Duodenal mucosa (tissue), 2 donors: ENCODE measurements at regions not wholly inside any gene's neighbourhood (a gene's known extent, or its start where the extent isn't known, plus 50 kb on each side); places are given as distances from the start of the nearest gene placed in this dataset.

ENCODE experiments used
- H3K27ac ChIP-seq: one replicate; pipeline ENCODE4 v1.7.0; 2013; ENCODE audit warnings: low read depth, low read length
- H3K27me3 ChIP-seq, 2 donors: one replicate each; pipeline ENCODE4 v1.7.0; 2013; ENCODE audit warnings: low read length in 2 of 2, control low read depth in 1 of 2; ENCODE audit not compliant: insufficient read depth in 2 of 2, control insufficient read depth in 1 of 2
- H3K36me3 ChIP-seq, 2 donors: one replicate each; pipeline ENCODE4 v1.7.0; 2013; ENCODE audit warnings: low read length in 2 of 2, control low read depth in 1 of 2; ENCODE audit not compliant: insufficient read depth in 2 of 2, control insufficient read depth in 1 of 2
- H3K4me1 ChIP-seq, 2 donors: one replicate each; pipeline ENCODE4 v1.7.0; 2013; ENCODE audit warnings: low read length in 2 of 2, control low read depth in 1 of 2; ENCODE audit not compliant: insufficient read depth in 2 of 2, control insufficient read depth in 1 of 2
- H3K4me3 ChIP-seq, 2 donors: one replicate each; pipeline ENCODE4 v1.7.0; 2013; ENCODE audit warnings: low read length in 2 of 2, low read depth in 1 of 2
- H3K9ac ChIP-seq, 2 donors: one replicate each; pipeline ENCODE4 v1.7.0; 2013; ENCODE audit warnings: low read length in 2 of 2, low read depth in 1 of 2
- H3K9me3 ChIP-seq, 2 donors: one replicate each; pipeline ENCODE4 v1.7.0; 2013; ENCODE audit warnings: low read length in 2 of 2, control low read depth in 1 of 2; ENCODE audit not compliant: control insufficient read depth in 1 of 2

GRCh38 chr6:154561750-154562149, 51.3 kb upstream of the CNKSR3 start:
- Histone ChIP-seq H3K36me3 (no peaks in the 10 kb centered on the region), H3K27me3 (no peaks in the 10 kb centered on the region), H3K9me3 (no peaks in the 10 kb centered on the region), H3K27ac (no peak overlapping the region), H3K9ac (no peak overlapping the region), H3K4me1 (peaks cover 2 to 5% of the 10 kb centered on the region in 2 donors), H3K4me3 (no peak overlapping the region)

GRCh38 chr6:154565331-154565730, 54.8 kb upstream of the CNKSR3 start:
- Histone ChIP-seq H3K27me3 (no peaks in the 10 kb centered on the region), H3K4me3 (no peak overlapping the region), H3K27ac (no peak overlapping the region)

GRCh38 chr6:154566866-154567265, 56.4 kb upstream of the CNKSR3 start:
- no peaks in the 10 kb centered on the region for H3K27me3 ChIP-seq
- H3K9ac ChIP-seq = no peak overlapping the region
- peaks cover 29 to 32% of the 10 kb centered on the region in 2 donors for H3K4me1 ChIP-seq
- no peak overlapping the region for H3K4me3 ChIP-seq
- no peak overlapping the region for H3K27ac ChIP-seq
- H3K9me3 ChIP-seq = no peaks in the 10 kb centered on the region
- no peaks in the 10 kb centered on the region for H3K36me3 ChIP-seq

More at GRCh38 chr6:154565331-154565730, 54.8 kb upstream of the CNKSR3 start:
- Histone ChIP-seq H3K4me1 (peaks cover 22 to 29% of the 10 kb centered on the region in 2 donors), H3K9me3 (no peaks in the 10 kb centered on the region), H3K9ac (no peak overlapping the region), H3K36me3 (no peaks in the 10 kb centered on the region)

- Histone ChIP-seq H3K9ac (no peak overlapping the region), H3K4me1 (peaks cover 29 to 32% of the 10 kb centered on the region in 2 donors), H3K9me3 (no peaks in the 10 kb centered on the region), H3K4me3 (no peak overlapping the region), H3K36me3 (no peaks in the 10 kb centered on the region), H3K27me3 (no peaks in the 10 kb centered on the region), H3K27ac (no peak overlapping the region)
Measured at GRCh38 chr6:154567695-154568220, 57.3 kb upstream of the CNKSR3 start.

GRCh38 chr6:154569156-154569862, 58.8 kb upstream of the CNKSR3 start:
- peak overlapping the region in 1 of 2 donors; percentile 36 for H3K4me3 ChIP-seq
- no peak overlapping the region for H3K9ac ChIP-seq
- H3K27ac ChIP-seq = no peak overlapping the region
- no peaks in the 10 kb centered on the region for H3K36me3 ChIP-seq
- no peaks in the 10 kb centered on the region for H3K27me3 ChIP-seq
- no peaks in the 10 kb centered on the region for H3K9me3 ChIP-seq
- H3K4me1 ChIP-seq = peaks cover 29 to 32% of the 10 kb centered on the region in 2 donors

GRCh38 chr6:154570505-154570904, 60.0 kb upstream of the CNKSR3 start:
- H3K36me3 ChIP-seq = no peaks in the 10 kb centered on the region
- no peaks in the 10 kb centered on the region for H3K9me3 ChIP-seq
- H3K4me3 ChIP-seq = no peak overlapping the region
- H3K4me1 ChIP-seq = peaks cover 29 to 30% of the 10 kb centered on the region in 2 donors
- no peak overlapping the region for H3K27ac ChIP-seq
- H3K27me3 ChIP-seq = no peaks in the 10 kb centered on the region
- no peak overlapping the region for H3K9ac ChIP-seq

- no peak overlapping the region for H3K4me3 ChIP-seq
- no peaks in the 10 kb centered on the region for H3K36me3 ChIP-seq
- H3K27ac ChIP-seq = no peak overlapping the region
- H3K9ac ChIP-seq = no peak overlapping the region
- peaks cover 20 to 21% of the 10 kb centered on the region in 2 donors for H3K4me1 ChIP-seq
- no peaks in the 10 kb centered on the region for H3K27me3 ChIP-seq
- no peaks in the 10 kb centered on the region for H3K9me3 ChIP-seq
Measured at GRCh38 chr6:154572556-154572955, 62.1 kb upstream of the CNKSR3 start.

GRCh38 chr6:154578004-154578559, 67.6 kb upstream of the CNKSR3 start:
- no peaks in the 10 kb centered on the region for H3K36me3 ChIP-seq
- H3K4me1 ChIP-seq = peaks cover 0 to 3% of the 10 kb centered on the region in 2 donors
- no peak overlapping the region for H3K9ac ChIP-seq
- no peaks in the 10 kb centered on the region for H3K27me3 ChIP-seq
- H3K27ac ChIP-seq = no peak overlapping the region
- H3K9me3 ChIP-seq = no peaks in the 10 kb centered on the region
- H3K4me3 ChIP-seq = no peak overlapping the region

GRCh38 chr6:154579046-154579445, 68.6 kb upstream of the CNKSR3 start:
- no peak overlapping the region for H3K9ac ChIP-seq
- H3K4me1 ChIP-seq = peaks cover 0 to 3% of the 10 kb centered on the region in 2 donors
- H3K9me3 ChIP-seq = no peaks in the 10 kb centered on the region
- no peak overlapping the region for H3K4me3 ChIP-seq
- no peak overlapping the region for H3K27ac ChIP-seq
- H3K36me3 ChIP-seq = no peaks in the 10 kb centered on the region
- H3K27me3 ChIP-seq = no peaks in the 10 kb centered on the region

GRCh38 chr6:154579485-154579884, 69.0 kb upstream of the CNKSR3 start:
- no peak overlapping the region for H3K27ac ChIP-seq

More at GRCh38 chr6:154579485-154579884, 69.0 kb upstream of the CNKSR3 start:
- no peaks in the 10 kb centered on the region for H3K36me3 ChIP-seq
- H3K27me3 ChIP-seq = no peaks in the 10 kb centered on the region
- H3K9ac ChIP-seq = no peak overlapping the region
- peaks cover 0 to 3% of the 10 kb centered on the region in 2 donors for H3K4me1 ChIP-seq
- H3K4me3 ChIP-seq = no peak overlapping the region
- H3K9me3 ChIP-seq = no peaks in the 10 kb centered on the region
